PC-9 (cell line): ENCODE measurements at regions not wholly inside any gene's neighbourhood (a gene's known extent, or its start where the extent isn't known, plus 50 kb on each side); places are given as distances from the start of the nearest gene placed in this dataset.

Experiments used
- EZH2 ChIP-seq: fragments of 200-600 bp; sonication (generic); IDR thresholded peaks from 2 replicates; pipeline ENCODE4 v1.8.0; 2017; ENCODE audit warnings: antibody characterized with exemption, low read depth
- TF ChIP-seq, protein P1 (sequence below): fragments of 200-600 bp; sonication (generic); conservative IDR thresholded peaks from 2 replicates; pipeline ENCODE4 v1.6.1; 2017; ENCODE audit warnings: mixed run types, antibody characterized with exemption, mild to moderate bottlenecking, moderate library complexity

- TF ChIP-seq, protein P1, sequence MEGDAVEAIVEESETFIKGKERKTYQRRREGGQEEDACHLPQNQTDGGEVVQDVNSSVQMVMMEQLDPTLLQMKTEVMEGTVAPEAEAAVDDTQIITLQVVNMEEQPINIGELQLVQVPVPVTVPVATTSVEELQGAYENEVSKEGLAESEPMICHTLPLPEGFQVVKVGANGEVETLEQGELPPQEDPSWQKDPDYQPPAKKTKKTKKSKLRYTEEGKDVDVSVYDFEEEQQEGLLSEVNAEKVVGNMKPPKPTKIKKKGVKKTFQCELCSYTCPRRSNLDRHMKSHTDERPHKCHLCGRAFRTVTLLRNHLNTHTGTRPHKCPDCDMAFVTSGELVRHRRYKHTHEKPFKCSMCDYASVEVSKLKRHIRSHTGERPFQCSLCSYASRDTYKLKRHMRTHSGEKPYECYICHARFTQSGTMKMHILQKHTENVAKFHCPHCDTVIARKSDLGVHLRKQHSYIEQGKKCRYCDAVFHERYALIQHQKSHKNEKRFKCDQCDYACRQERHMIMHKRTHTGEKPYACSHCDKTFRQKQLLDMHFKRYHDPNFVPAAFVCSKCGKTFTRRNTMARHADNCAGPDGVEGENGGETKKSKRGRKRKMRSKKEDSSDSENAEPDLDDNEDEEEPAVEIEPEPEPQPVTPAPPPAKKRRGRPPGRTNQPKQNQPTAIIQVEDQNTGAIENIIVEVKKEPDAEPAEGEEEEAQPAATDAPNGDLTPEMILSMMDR = no peak
- no peak for TF ChIP-seq EZH2
These were observed 192.9 kb upstream of the RIOK2 start for GRCh38 chr5:97375959-97376358.
